ENCODE measurements at regions not wholly inside any gene's neighbourhood (a gene's known extent, or its start where the extent isn't known, plus 50 kb on each side); places are given as distances from the start of the nearest gene placed in this dataset.
"Not testable (repeated sequence)": the region's sequence is repeated elsewhere in the genome, so short reads cannot be mapped to it uniquely, and the experiment has no call there.

DNA sequence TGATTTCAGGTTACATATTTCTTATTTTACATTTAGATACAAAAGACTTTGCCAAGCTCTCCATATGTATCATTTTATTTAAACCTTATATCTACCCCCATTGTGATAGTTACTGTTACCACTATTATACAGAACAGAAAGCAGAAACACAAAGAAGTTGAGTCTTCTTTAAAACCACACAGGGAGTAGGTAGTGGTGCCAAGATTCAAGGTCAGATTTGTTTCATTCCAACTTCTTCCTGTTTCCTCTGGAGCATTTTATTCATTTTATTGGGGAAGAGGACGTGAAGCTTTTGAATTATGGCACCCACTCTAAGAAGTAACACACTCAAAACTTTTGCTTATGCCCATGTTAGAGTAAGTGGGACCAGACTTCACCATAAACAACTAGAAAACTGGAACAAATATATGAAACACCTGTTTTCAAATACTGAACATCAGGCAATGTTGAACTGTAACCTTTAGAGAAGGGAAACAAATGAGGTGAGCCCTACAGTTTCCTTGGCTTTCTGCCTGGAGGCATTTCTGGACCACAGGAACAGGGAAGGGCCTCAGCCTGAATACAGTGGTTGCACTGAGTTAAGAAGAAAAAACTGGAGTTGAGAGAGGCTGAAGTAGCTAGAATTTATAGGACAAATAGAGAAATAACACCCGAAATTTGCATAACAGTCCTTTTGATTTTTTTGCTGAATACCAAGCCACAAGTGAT, 160.4 kb upstream of the SSTR1 start:
- FAIRE-seq (no peak), DNase-seq (ENCODE audit: low spot score) (no peak)

DNA sequence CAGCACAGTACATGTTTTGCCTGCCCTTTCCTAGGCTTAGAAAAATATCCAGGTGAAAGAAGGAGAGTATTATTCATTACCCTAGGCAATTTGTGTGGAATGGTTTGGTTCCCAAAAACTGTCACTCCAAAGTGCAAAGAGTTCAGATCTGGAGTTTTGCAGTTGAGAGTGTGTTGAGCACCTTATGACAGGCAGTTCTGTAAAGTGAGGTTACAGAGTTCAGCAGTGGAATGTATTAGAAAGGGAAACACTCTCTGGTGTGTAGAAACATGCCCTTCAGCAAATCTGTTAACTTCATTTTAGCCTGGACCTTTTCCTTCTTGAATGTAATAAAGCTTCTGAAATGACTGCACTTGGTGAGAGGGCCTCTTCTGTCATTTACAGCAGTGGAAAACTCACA, 154.0 kb upstream of the SSTR1 start:
- no peak for FAIRE-seq

GRCh38 chr14:38056270-38056669, 151.4 kb upstream of the SSTR1 start:
- DNase-seq (ENCODE audit: low spot score) (no peak), FAIRE-seq (no peak)

More for the DNA sequence above, 154.0 kb upstream of the SSTR1 start:
- no peak for DNase-seq (ENCODE audit: low spot score)

DNA sequence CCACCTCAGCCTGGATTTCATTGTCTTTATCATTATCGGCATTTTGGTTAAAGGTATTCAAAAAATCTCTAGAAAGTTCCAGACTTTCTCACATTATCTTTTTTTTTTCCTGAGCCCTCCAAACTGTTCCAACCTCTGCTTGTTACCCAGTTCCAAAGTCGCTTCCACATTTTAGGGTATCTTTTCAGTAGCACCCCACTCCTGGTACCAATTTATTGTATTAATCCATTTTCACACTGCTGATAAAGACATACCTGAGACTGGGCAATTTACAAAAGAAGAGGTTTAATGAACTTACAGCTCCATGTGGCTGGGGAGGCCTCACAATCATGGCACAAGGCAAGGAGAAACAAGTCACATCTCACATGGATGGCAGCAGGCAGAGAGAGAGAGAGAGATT, 145.5 kb upstream of the SSTR1 start:
- not testable (repeated sequence) for FAIRE-seq; DNase-seq (ENCODE audit: low spot score)

GRCh38 chr14:38063711-38064320, 143.9 kb upstream of the SSTR1 start:
- no peak for FAIRE-seq
- no peak for DNase-seq (ENCODE audit: low spot score)

DNA sequence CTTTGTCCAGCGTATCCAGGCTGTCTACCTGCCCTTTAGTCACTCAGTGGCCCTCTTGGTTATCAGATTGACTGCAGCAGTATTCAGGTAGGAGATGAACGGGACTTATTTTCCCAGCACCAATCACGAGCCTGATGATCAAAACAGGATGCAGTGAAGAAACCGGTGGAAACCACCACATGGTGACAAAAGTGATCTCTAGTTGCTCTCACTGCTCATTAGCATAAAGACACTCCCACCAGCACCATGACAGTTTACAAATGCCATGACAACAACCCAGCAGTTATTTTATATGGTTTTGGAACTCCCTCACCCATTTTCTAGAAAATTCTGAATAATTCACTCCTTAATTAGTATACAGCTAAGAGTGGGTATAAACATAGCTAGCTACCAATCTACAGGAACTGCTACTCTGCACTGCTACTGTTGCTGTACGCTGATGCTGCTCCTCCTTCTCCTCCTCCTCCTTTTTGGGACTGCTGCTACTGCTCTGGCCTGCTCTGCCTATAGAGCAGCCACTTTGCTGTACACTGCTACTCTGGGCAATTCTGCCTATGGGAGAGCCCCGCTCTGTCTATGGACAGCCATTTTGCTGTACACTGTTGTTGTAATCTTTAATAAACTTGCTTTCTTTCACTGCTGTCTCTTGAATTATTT, 142.5 kb upstream of the SSTR1 start:
- FAIRE-seq (no peak), DNase-seq (ENCODE audit: low spot score) (no peak)

DNA sequence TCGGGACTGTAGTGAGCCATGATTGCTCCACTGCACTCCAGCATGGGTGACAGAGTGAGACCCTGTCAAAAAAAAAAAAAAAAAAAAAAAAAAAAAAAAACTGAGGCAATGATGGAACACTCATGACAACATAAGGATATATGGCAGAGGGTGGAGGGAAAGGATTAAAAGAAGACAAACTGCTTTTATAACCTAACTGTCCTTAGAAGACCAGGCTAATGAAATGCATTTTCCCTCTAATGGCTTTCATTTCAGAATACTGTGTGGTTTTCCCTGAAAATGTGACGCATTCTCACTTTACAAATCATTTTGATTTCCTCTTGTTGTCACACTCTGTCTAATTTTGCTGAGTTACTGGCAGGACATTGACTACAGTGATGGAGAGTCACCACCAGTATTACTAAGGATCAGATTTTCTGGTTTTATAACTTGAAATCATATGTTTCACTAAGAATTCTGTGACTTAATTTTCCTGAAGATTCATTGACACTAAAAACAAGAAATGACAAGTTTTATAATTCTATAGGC, 137.6 kb upstream of the SSTR1 start:
- no peak for FAIRE-seq
- no peak for DNase-seq (ENCODE audit: low spot score)

DNA sequence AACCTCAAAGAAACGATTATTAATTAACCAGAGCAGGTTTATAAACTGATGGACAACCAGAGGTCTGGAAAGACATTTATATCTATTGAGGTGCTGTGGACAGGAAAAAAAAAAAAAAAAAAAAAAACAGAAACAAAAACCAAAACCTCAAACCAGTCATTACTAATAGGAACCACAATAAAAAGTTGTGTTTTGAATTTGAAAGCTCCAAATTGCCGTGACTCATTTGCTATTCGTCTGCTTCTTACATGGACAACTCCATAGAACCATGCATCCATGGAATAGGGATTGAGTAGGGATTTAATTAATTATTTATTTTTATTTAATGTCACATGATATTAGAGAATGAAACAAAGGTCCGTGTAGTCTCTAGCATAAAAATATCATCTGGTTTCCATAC, 134.1 kb upstream of the SSTR1 start:
- DNase-seq (ENCODE audit: low spot score) (no peak), FAIRE-seq (no peak)

GRCh38 chr14:38074081-38074480, 133.6 kb upstream of the SSTR1 start:
- FAIRE-seq, result no peak
- DNase-seq (ENCODE audit: low spot score), result no peak

DNA sequence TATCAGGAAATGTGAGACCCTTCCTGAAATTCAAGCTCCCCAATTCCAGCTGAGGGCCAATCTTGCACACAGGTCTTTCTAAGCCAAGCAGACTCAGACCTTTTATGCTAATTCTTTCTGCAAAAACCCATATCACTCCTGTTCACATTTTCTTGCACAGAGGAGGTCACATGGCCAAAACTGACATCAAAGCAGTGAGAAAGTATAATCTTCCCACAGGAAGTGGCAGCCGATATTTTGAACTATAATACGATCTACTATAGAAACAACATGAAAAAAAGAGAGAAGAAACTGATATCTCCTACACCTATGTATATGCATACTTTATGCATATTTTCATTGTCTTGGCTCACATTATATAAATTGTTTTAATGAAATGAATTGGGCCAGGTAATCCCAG, 132.9 kb upstream of the SSTR1 start:
- no peak for FAIRE-seq
- DNase-seq (ENCODE audit: low spot score), result no peak

DNA sequence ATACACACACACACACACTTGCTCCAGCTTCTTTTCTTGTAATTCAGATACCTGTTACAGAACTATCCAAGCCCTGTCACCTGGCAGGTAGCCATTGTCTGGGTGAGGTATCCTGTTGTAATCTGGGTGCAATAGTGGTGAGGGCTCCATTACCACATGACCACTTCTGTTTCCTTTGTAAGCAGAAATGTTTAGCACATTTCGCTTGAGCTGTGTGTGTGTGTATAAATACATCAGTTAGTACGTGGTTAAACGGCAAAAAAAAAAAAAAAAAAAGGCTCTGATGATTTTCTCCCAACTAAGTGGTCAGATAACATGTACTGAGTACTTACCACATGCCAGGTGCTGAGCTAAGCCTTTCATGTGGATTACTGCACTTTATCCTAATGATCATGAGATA, 129.3 kb upstream of the SSTR1 start:
- FAIRE-seq, result no peak
- DNase-seq (ENCODE audit: low spot score), result no peak

DNA sequence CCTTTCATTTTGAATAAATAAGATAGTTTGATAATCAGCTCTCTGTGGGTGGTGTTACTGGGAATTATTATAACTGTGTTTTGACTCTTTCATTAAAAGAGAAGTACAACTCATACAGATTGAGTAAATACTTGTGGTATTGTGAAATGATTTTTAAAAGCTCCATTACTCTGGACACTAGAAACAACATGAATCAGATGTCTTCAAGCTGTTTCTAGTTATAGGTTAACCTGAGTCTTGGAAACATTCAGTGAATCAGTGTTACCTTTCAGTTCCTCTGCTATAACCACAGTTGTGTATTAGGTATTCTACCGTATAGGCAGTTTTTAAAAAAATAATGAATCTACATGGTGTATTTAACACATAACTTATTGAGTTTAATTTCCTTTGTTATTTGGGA, 128.4 kb upstream of the SSTR1 start:
- no peak for FAIRE-seq
- no peak for DNase-seq (ENCODE audit: low spot score)

- FAIRE-seq, result no peak
These were observed 127.8 kb upstream of the SSTR1 start for GRCh38 chr14:38079886-38080285.

DNA sequence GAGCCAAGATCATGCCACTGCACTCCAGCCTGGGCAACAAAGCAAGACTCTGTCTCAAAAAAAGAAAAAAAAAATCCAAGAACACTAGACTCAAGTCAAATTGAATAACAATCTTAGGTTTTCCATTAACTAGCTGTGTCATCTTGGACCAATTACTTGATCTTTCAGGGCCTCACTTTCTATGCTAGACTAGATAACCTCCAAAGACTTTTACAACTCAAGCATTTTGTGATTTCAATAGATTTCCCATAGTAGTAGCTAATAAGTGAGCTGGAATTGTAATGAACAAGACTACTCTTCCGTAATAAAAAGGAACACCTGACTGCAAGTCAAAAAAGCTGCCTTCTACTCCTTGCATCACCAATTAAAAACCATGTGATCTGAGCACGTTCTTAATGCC, 127.0 kb upstream of the SSTR1 start:
- FAIRE-seq, result no peak
- DNase-seq (ENCODE audit: low spot score), result no peak

More at GRCh38 chr14:38079886-38080285, 127.8 kb upstream of the SSTR1 start:
- DNase-seq (ENCODE audit: low spot score), result no peak

DNA sequence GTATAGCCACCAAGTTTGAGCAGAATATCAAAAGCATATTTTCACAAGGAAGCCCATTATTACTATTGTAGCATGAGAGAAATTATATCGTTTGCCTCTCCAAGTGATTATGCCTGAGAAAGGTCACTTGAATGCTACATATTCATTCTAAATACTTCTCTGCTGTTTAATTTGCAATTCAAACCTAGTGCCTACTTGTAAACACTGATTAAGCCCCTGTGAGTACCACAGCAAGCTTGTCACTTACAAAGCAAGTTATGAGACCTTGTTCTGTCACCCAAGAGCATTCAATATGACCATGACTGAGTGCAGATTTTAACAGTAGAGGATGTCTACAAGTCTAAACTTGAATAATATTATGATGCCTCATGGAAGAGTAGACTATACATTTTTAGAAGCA, 124.7 kb upstream of the SSTR1 start:
- no peak for FAIRE-seq
- no peak for DNase-seq (ENCODE audit: low spot score)

GRCh38 chr14:38089123-38089522, 118.6 kb upstream of the SSTR1 start:
- DNase-seq (ENCODE audit: low spot score) (no peak), FAIRE-seq (no peak)

DNA sequence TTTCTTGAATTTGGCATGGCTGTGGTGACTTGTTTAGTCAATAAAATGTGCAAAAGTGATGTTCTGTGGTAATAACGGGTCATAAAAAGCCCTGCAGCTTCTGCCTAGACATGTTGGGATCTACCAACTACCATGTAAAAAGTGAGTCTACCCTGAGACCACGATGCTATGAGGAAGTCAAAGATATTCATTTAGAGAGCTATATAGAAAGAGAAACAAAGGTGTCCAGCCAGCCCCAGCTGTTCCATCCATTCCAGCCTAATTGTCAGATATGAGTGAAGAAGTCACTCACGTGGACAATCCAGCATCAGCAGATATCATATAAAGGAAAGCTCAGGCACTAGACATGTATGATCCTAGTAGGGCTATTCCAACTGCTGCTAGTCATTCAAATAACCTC, 117.2 kb upstream of the SSTR1 start:
- FAIRE-seq (no peak), DNase-seq (ENCODE audit: low spot score) (no peak)

GRCh38 chr14:38098074-38098836, 109.4 kb upstream of the SSTR1 start:
- DNase-seq (ENCODE audit: low spot score) (no peak), FAIRE-seq (no peak)

DNA sequence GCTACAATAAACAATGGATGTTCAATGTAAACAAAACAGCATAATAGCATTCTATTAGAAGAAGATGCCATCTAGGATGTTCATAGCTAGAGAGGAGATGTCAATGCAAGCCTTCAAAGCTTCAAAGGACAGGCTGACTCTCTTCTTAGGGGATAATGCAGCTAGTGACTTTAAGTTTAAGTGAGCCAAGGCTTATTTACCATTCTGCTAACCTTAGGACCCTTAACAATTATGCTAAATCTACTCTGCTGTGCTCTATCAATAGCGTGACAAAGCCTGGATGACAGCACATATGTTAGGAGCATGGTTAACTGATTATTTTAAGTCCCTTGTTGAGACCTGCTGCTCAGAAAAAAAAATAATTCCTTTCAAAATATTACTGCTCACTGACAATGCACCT, 106.0 kb upstream of the SSTR1 start:
- DNase-seq (ENCODE audit: low spot score) (no peak), FAIRE-seq (no peak)

GRCh38 chr14:38103542-38104225, 104.0 kb upstream of the SSTR1 start:
- no peak for FAIRE-seq
- DNase-seq (ENCODE audit: low spot score), result no peak

DNA sequence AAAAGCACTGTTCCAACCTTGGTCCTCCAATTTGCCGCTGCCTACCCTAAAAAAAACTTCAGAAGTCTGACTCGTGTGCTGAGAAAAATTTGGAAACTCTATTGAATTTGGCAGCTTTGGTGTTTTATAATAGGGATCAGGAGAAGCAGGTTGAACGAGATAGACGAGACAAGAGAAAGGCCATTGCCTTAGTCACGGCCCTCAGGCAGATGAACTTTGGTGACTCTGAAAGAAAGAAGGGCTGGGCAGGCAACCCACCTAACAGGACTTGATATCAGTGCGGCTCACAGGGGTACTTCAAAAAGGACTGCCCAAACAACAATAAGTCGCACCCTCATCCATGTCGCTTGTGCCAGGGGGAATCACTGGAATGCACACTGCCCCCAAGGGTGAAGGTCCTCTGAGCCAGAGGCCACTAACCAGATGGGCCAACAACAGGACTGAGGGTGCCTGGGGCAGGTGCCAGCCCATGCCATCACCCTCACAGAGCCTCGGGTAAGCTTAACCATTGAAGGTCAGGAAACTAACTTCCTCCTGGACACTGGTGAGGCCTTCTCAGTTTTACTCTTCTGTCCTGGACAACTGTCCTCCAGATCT, 102.5 kb upstream of the SSTR1 start:
- DNase-seq (ENCODE audit: low spot score) (no peak), FAIRE-seq (no peak)
